Renal cortex interstitium (tissue), 11 donors: ENCODE measurements at regions not wholly inside any gene's neighbourhood (a gene's known extent, or its start where the extent isn't known, plus 50 kb on each side); places are given as distances from the start of the nearest gene placed in this dataset.

Experiments used
- DNase-seq, 11 donors: peaks; one replicate each; pipeline ENCODE4 v3.0.0-alpha.2; 2013; ENCODE audit warnings: low read depth in 9 of 11, low spot score in 4 of 11; ENCODE audit errors: extremely low read depth in 1 of 11

DNA sequence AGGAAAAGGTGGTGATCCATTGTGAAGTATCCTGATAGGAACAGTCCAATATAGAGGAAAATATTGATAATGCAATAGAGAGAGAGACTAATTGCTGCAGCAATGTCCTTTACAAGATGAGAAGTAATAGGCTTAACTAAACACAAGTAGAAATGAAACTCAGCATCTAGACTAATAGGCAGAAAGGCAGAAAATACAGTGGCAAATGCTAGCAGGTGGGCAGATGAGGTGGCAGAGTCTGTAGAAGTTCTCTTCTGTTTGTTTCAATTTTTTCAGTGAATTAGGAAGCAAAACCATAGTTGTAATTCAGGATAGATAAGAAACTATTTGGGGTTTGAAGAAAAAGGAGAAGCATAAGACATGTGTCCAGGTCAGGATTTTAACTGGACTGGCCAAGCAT is 236.7 kb upstream of the HS3ST5 start:
- no peak for DNase-seq

- DNase-seq: no peak
These were observed 234.3 kb upstream of the HS3ST5 start for GRCh38 chr6:114577109-114577508.

DNA sequence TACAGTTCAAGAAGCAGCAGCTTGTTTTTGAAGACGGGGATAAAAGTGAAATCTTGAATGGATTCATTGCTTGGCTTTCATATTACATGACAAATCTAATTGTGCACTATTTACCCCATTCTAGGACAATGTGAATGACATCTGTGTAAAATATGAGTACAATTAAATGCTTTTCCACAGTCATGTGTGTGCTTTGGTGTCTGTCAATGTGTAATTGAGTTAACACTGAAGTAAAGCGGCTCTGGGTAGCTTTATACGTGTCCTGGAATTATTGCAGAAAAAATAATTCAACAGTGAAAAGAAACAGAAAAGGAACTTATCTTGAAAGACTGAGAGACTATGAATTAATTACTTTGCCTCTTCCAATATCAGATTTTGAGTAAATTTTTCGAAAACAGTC is 233.5 kb upstream of the HS3ST5 start:
- DNase-seq: no peak

GRCh38 chr6:114569669-114570068 is 226.8 kb upstream of the HS3ST5 start:
- no peak for DNase-seq

- DNase-seq: no peak
These were observed 221.6 kb upstream of the HS3ST5 start for GRCh38 chr6:114564302-114564933.

- no peak for DNase-seq
These were observed 216.6 kb upstream of the HS3ST5 start for GRCh38 chr6:114559419-114559818.

DNA sequence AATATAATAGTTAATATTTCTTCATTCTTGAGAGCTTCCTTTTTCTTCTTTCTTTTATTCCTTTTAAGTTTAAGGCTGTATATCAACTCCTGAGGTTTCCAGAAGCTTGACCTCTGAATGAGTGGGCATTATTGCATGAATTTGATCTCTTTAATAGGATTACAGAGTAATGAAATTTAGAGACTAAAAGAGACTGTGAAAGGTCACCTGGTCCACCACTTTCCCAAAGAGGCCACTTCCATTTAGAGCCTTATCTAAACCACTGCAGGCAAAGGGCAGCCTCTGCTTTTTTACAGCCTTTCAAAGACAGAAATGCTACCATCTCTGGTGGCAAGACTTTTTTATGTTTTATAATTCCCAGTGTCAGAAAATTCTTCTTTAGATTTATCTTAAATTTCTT is 215.3 kb upstream of the HS3ST5 start:
- DNase-seq: no peak

DNA sequence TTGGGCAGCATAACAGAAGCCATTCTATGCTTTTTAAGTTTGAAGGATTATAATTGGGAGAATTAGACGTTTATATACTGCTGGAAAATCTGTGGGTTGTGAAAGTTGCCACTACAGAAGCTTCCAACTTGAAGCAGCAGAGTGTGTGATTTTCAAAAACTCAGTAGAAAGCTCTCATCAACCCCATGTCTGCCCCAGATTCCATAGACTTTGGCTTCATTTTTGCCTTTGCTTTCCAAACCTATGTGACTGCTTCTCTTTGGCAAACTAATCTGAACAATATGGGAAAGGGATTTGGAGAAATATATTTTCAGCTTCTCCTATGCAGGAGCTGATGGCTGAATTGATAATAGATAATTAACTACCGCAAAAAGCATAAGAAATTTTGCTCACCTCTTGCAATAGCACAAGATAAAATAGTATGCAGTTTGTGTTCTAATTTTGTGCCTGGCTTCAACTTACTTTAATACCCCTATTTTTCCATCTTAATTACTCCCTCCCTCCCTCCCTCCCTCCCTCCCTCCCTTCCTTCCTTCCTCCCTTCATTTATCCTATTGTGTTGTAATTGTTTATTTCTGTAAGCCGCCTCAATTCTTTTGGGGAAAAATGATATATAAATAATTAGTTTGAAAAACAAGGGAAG is 214.1 kb upstream of the HS3ST5 start:
- no peak for DNase-seq

GRCh38 chr6:114550316-114550715 is 207.5 kb upstream of the HS3ST5 start:
- DNase-seq: no peak

DNA sequence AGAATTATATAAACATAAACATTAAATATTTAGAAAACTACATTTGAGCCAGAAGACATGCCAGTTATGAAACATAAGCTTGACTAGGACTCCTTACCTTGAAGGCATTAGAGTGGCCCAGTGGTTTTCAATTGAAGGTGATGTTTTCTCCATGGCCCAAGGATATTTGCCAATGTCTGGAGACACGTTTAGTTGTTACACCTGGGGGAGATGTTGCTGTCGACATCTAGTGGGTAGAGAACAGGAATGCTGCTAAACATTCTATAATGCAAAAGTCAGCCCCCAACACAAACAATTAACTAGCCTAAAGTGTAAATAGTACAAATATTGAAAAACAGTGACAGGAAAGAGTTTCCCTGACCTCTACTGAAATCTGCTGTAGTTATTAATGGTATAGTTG is 200.9 kb upstream of the HS3ST5 start:
- DNase-seq: no peak

GRCh38 chr6:114541794-114542193 is 199.0 kb upstream of the HS3ST5 start:
- no peak for DNase-seq

GRCh38 chr6:114537977-114538376 is 195.2 kb upstream of the HS3ST5 start:
- no peak for DNase-seq

GRCh38 chr6:114534813-114535212 is 192.0 kb upstream of the HS3ST5 start:
- no peak for DNase-seq

- DNase-seq: no peak
These were observed 181.3 kb upstream of the HS3ST5 start for GRCh38 chr6:114524081-114524480.

GRCh38 chr6:114523508-114523907 is 180.7 kb upstream of the HS3ST5 start:
- no peak for DNase-seq

GRCh38 chr6:114521926-114522325 is 179.1 kb upstream of the HS3ST5 start:
- DNase-seq: no peak

DNA sequence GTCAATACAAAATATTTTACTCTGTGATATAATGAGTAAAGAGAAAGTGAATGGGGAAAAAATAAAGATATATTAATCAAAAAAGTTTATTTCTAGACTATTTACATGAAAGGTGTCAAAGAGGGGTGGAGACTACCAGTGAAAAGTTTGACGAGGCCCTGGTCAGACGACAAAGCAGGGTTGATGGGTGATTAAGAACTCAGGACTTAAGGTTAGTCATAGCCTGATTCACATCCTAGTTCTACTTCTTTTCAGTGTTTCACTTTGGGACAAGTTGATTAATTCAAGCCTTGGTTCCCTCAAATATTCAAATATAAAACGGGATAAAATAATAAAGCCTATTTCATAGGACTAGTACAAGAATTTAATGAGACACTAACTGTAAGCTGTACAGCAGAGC is 178.2 kb upstream of the HS3ST5 start:
- DNase-seq: no peak

DNA sequence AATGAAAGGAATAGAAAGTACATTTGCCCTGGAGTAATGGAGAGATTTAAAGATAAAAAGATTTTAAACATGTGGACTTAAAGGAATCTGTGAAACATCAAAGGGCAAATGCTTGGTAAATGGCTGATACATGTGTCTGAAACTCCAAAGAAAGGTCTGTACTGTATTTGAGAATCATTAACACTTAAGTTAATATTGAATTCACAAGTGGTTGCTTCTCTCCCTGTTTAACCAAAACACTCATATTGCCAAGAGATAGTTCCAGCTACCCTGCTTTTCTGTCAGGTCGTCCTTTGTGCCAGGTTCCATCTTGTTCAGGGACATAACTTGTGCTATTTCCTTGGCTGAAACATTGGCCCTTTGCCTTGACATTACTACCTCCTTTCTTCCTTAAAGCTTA is 171.3 kb upstream of the HS3ST5 start:
- peak in 1 of 11 donors; percentile 5 for DNase-seq

- DNase-seq: no peak
These were observed 128.6 kb upstream of the HS3ST5 start for GRCh38 chr6:114471450-114471849.

- DNase-seq: no peak
These were observed 125.1 kb upstream of the HS3ST5 start for GRCh38 chr6:114467931-114468330.

GRCh38 chr6:114465511-114465910 is 122.7 kb upstream of the HS3ST5 start:
- no peak for DNase-seq
